ENCODE measurements at regions not wholly inside any gene's neighbourhood (a gene's known extent, or its start where the extent isn't known, plus 50 kb on each side); places are given as distances from the start of the nearest gene placed in this dataset.
"Not testable (repeated sequence)": the region's sequence is repeated elsewhere in the genome, so short reads cannot be mapped to it uniquely, and the experiment has no call there.

DNA sequence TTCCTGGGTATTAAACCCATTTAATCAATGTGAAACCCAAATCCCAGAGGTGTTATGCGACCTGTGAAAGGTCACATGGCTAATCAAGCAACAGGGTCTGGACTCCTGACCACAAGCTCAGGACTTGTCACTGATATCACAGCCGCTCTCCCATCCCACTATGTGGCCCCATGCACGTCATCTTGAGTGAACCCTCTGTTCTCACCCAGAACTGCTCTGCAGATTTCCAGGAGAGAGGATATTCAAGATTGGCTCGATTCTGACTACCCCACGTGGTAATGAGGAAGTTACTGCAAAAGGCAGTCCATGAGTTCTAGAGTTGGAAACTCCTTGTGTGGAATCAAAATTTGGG, 173.5 kb upstream of the ETV3 start:
- Histone ChIP-seq H2BK5ac (ENCODE audit: low read depth, low read length, poor library complexity) (no peak overlapping the region), H2BK120ac (ENCODE audit: insufficient read depth, low read length, poor library complexity) (no peak overlapping the region), H3K27me3 (ENCODE audit: insufficient read depth, low read length) (no peaks in the 10 kb centered on the region), H2AFZ (ENCODE audit: insufficient read depth, low read length, poor library complexity) (no peak overlapping the region), H3K4ac (ENCODE audit: low read depth, low read length) (no peak overlapping the region), H2AK5ac (ENCODE audit: low read length) (no peak overlapping the region), H3K23ac (ENCODE audit: low read length) (no peak overlapping the region), H3K4me2 (ENCODE audit: low read length) (no peak overlapping the region), H4K8ac (ENCODE audit: low read depth, low read length) (no peak overlapping the region), H3K27ac (ENCODE audit: low read depth, low read length) (no peak overlapping the region), H4K12ac (ENCODE audit: low read depth, low read length) (no peak overlapping the region), H2BK12ac (ENCODE audit: low read length) (no peak overlapping the region), H3K14ac (ENCODE audit: low read length) (no peak overlapping the region), H3K9me3 (ENCODE audit: insufficient read depth, low read depth, low read length) (no peaks in the 10 kb centered on the region), H3K79me2 (ENCODE audit: control insufficient read depth, insufficient read depth, low read length, poor library complexity) (no peaks in the 10 kb centered on the region), H3K79me1 (ENCODE audit: low read length) (no peaks in the 10 kb centered on the region), H3K4me1 (ENCODE audit: control insufficient read depth in 1 of 2, insufficient read depth in 2 of 2, low read length in 2 of 2) (peaks cover 0 to 16% of the 10 kb centered on the region in 2 experiments), H3K4me3 (ENCODE audit: low read depth, low read length) (no peak overlapping the region), H3K9ac (ENCODE audit: low read length) (no peak overlapping the region), H4K91ac (ENCODE audit: low read depth, low read length) (no peak overlapping the region), H3K36me3 (ENCODE audit: control insufficient read depth in 1 of 2, insufficient read depth in 2 of 2, low read length in 2 of 2) (no peaks in the 10 kb centered on the region), H3K18ac (ENCODE audit: low read length) (no peak overlapping the region)
- WGBS (ENCODE audit: extremely low coverage, insufficient coverage, insufficient read length), result no CpG with 5 or more reads among the region's 5 CpGs
- no peak for DNase-seq

DNA sequence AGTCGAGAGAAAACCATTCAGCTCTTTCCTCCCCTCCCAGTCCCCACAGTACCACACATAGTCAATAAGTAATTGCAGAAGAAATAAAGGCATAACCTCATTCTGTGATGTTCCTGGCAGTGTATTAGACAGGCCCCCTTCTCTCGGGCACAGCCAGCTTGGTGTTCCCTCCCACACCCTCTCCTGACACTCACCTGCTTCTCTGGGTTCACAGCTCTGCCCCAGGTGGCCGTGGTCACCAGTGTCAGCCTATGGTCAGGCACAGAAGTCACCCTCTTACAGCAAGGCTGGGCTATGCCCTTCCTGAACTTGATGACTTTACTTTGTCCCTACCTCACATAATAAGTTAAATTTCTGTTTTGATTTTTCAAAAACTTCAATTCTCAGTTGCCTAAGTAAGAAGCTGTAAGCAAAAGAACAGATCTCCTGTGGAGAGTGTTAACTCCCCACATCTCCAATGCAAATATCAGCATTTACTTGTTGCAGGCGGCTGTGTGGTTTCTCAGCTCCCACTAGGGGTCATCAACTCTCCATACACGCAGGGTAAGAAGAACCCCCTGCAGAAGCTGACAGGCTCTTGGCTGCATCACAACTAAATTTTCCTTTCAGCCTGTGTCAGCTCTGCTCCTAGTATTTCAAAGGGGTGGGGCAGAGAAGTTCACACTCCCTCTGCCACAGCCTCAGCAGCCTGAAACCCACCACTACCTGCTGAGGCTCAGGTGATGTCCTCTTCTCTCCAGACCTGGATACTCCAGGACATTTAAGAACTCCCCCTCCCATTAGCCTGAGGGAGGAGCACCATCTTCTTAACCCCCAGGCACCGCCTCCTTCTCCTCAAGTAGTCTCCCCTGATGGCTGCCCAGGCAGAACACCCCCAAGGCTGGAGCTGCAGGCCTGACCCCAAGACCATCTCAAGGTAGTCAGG, 172.9 kb upstream of the ETV3 start:
- not testable (repeated sequence) for H3K4me2 ChIP-seq (ENCODE audit: low read length); H2BK5ac ChIP-seq (ENCODE audit: low read depth, low read length, poor library complexity); H3K9me3 ChIP-seq (ENCODE audit: insufficient read depth, low read depth, low read length); H3K79me1 ChIP-seq (ENCODE audit: low read length); H3K27ac ChIP-seq (ENCODE audit: low read depth, low read length); H3K4me3 ChIP-seq (ENCODE audit: low read depth, low read length); H2AK5ac ChIP-seq (ENCODE audit: low read length); H3K36me3 ChIP-seq (ENCODE audit: control insufficient read depth in 1 of 2, insufficient read depth in 2 of 2, low read length in 2 of 2); H3K18ac ChIP-seq (ENCODE audit: low read length); H2AFZ ChIP-seq (ENCODE audit: insufficient read depth, low read length, poor library complexity); H3K27me3 ChIP-seq (ENCODE audit: insufficient read depth, low read length); H2BK120ac ChIP-seq (ENCODE audit: insufficient read depth, low read length, poor library complexity); H3K4ac ChIP-seq (ENCODE audit: low read depth, low read length); H4K12ac ChIP-seq (ENCODE audit: low read depth, low read length); H2BK12ac ChIP-seq (ENCODE audit: low read length); H3K79me2 ChIP-seq (ENCODE audit: control insufficient read depth, insufficient read depth, low read length, poor library complexity); H3K14ac ChIP-seq (ENCODE audit: low read length); H4K8ac ChIP-seq (ENCODE audit: low read depth, low read length); H4K91ac ChIP-seq (ENCODE audit: low read depth, low read length); H3K23ac ChIP-seq (ENCODE audit: low read length); H3K9ac ChIP-seq (ENCODE audit: low read length)
- peaks cover 0 to 16% of the 10 kb centered on the region in 2 experiments for H3K4me1 ChIP-seq (ENCODE audit: control insufficient read depth in 1 of 2, insufficient read depth in 2 of 2, low read length in 2 of 2)
- WGBS (ENCODE audit: extremely low coverage, insufficient coverage, insufficient read length), result no CpG with 5 or more reads among the region's 6 CpGs
- peak in 1 of 2 donors; percentile 56 for DNase-seq

DNA sequence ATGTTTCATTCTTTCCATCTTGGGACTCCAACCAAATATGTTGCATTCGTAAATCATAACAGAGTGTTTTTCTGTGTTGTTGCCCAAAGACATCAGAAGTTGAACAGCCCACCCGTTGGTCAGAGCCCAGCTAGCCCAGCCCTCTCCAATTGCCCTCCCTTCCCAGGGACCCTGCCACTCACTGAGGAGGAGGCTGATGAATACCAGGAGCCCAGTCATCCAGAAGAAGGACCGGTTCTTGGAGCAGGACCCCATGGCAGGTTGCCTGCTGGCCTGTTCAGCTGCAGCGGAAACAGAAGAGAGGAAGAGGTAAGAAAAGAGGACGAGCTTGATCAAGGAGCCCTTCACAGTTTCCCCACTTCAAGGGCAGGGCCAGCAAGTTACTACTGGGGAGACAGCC, 172.2 kb upstream of the ETV3 start:
- no peak overlapping the region for H3K18ac ChIP-seq (ENCODE audit: low read length)
- H2AK5ac ChIP-seq (ENCODE audit: low read length), result no peak overlapping the region
- H3K79me1 ChIP-seq (ENCODE audit: low read length), result no peaks in the 10 kb centered on the region
- H4K91ac ChIP-seq (ENCODE audit: low read depth, low read length), result no peak overlapping the region
- no peaks in the 10 kb centered on the region for H3K79me2 ChIP-seq (ENCODE audit: control insufficient read depth, insufficient read depth, low read length, poor library complexity)
- no peak overlapping the region for H2AFZ ChIP-seq (ENCODE audit: insufficient read depth, low read length, poor library complexity)
- no peaks in the 10 kb centered on the region for H3K27me3 ChIP-seq (ENCODE audit: insufficient read depth, low read length)
- H2BK5ac ChIP-seq (ENCODE audit: low read depth, low read length, poor library complexity), result no peak overlapping the region
- H3K4me3 ChIP-seq (ENCODE audit: low read depth, low read length), result no peak overlapping the region
- H3K36me3 ChIP-seq (ENCODE audit: control insufficient read depth in 1 of 2, insufficient read depth in 2 of 2, low read length in 2 of 2), result no peaks in the 10 kb centered on the region
- DNase-seq, result no peak
- H3K4me2 ChIP-seq (ENCODE audit: low read length), result no peak overlapping the region
- H4K8ac ChIP-seq (ENCODE audit: low read depth, low read length), result no peak overlapping the region
- no peak overlapping the region for H2BK120ac ChIP-seq (ENCODE audit: insufficient read depth, low read length, poor library complexity)
- H3K27ac ChIP-seq (ENCODE audit: low read depth, low read length), result no peak overlapping the region
- no peak overlapping the region for H3K9ac ChIP-seq (ENCODE audit: low read length)
- H3K4me1 ChIP-seq (ENCODE audit: control insufficient read depth in 1 of 2, insufficient read depth in 2 of 2, low read length in 2 of 2), result peaks cover 0 to 16% of the 10 kb centered on the region in 2 experiments
- H3K4ac ChIP-seq (ENCODE audit: low read depth, low read length), result no peak overlapping the region
- H2BK12ac ChIP-seq (ENCODE audit: low read length), result no peak overlapping the region
- WGBS (ENCODE audit: extremely low coverage, insufficient coverage, insufficient read length), result no CpG with 5 or more reads among the region's 5 CpGs
- no peak overlapping the region for H3K23ac ChIP-seq (ENCODE audit: low read length)
- no peak overlapping the region for H4K12ac ChIP-seq (ENCODE audit: low read depth, low read length)
- no peaks in the 10 kb centered on the region for H3K9me3 ChIP-seq (ENCODE audit: insufficient read depth, low read depth, low read length)
- H3K14ac ChIP-seq (ENCODE audit: low read length), result no peak overlapping the region

DNA sequence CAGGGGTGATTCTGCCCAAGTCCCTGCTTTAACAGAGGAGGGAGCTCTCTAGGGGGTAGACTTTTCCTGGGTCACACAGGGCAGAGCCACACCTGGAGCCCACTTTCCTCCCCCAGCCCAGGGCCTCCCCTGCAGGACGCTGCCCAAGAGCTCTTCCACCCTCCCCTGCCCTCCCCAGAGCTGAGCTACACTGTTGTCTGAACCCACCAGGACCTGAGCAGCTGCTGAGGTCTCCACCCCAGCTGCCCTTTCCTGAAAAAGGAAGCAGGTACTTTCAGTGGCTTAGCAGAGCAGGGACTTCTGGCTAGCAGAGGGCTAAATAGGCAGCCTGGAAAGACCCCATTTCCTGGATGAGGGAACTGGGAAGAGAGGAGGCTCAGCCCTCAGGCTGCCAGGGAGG, 169.3 kb upstream of the ETV3 start:
- Histone ChIP-seq H3K14ac (ENCODE audit: low read length) (no peak overlapping the region), H4K8ac (ENCODE audit: low read depth, low read length) (no peak overlapping the region), H2AK5ac (ENCODE audit: low read length) (no peak overlapping the region), H2BK12ac (ENCODE audit: low read length) (no peak overlapping the region), H2AFZ (ENCODE audit: insufficient read depth, low read length, poor library complexity) (no peak overlapping the region), H3K27me3 (ENCODE audit: insufficient read depth, low read length) (no peaks in the 10 kb centered on the region), H3K79me1 (ENCODE audit: low read length) (no peaks in the 10 kb centered on the region), H3K9me3 (ENCODE audit: insufficient read depth, low read depth, low read length) (no peaks in the 10 kb centered on the region), H3K9ac (ENCODE audit: low read length) (no peak overlapping the region), H3K23ac (ENCODE audit: low read length) (no peak overlapping the region), H4K12ac (ENCODE audit: low read depth, low read length) (no peak overlapping the region), H3K4me3 (ENCODE audit: low read depth, low read length) (no peak overlapping the region), H2BK120ac (ENCODE audit: insufficient read depth, low read length, poor library complexity) (no peak overlapping the region), H3K4me2 (ENCODE audit: low read length) (no peak overlapping the region), H3K18ac (ENCODE audit: low read length) (no peak overlapping the region), H3K4ac (ENCODE audit: low read depth, low read length) (no peak overlapping the region), H4K91ac (ENCODE audit: low read depth, low read length) (no peak overlapping the region), H3K27ac (ENCODE audit: low read depth, low read length) (no peak overlapping the region), H3K4me1 (ENCODE audit: control insufficient read depth in 1 of 2, insufficient read depth in 2 of 2, low read length in 2 of 2) (peaks cover 0 to 16% of the 10 kb centered on the region in 2 experiments), H2BK5ac (ENCODE audit: low read depth, low read length, poor library complexity) (no peak overlapping the region), H3K36me3 (ENCODE audit: control insufficient read depth in 1 of 2, insufficient read depth in 2 of 2, low read length in 2 of 2) (no peaks in the 10 kb centered on the region), H3K79me2 (ENCODE audit: control insufficient read depth, insufficient read depth, low read length, poor library complexity) (no peaks in the 10 kb centered on the region)
- DNase-seq, result no peak
- WGBS (ENCODE audit: extremely low coverage, insufficient coverage, insufficient read length), result no CpG with 5 or more reads among the region's 1 CpG
